Smooth muscle cell (in vitro differentiated cells): ENCODE measurements at regions not wholly inside any gene's neighbourhood (a gene's known extent, or its start where the extent isn't known, plus 50 kb on each side); places are given as distances from the start of the nearest gene placed in this dataset.

Experiments used
- DNase-seq: peaks from one replicate; lab custom pipeline; 2025; ENCODE audit not compliant: unreplicated experiment; lab: John Stamatoyannopoulos, UW
- H2AFZ ChIP-seq: fragments of 200-600 bp; sonication (generic); 2 replicates; pipeline ENCODE4 v1.6.0; 2016; ENCODE audit warnings: antibody characterized with exemption, low read depth, mild to moderate bottlenecking
- H3F3A ChIP-seq: fragments of 200-600 bp; sonication (generic); 2 replicates; pipeline ENCODE4 v1.6.0; 2017; ENCODE audit warnings: antibody characterized with exemption, low read depth
- H3K27ac ChIP-seq: fragments of 200-600 bp; sonication (generic); 2 replicates; pipeline ENCODE4 v1.5.1; 2016; ENCODE audit warnings: low read depth, mild to moderate bottlenecking
- H3K27me3 ChIP-seq: fragments of 200-600 bp; sonication (generic); 2 replicates; pipeline ENCODE4 v1.6.1; 2016; ENCODE audit warnings: low read depth, mild to moderate bottlenecking
- H3K36me3 ChIP-seq: fragments of 200-600 bp; sonication (generic); 2 replicates; pipeline ENCODE4 v1.5.1; 2016; ENCODE audit warnings: low read depth
- H3K4me1 ChIP-seq: fragments of 200-600 bp; sonication (generic); 2 replicates; pipeline ENCODE4 v1.5.1; 2016; ENCODE audit warnings: low read depth
- H3K4me2 ChIP-seq: fragments of 200-600 bp; sonication (generic); 2 replicates; pipeline ENCODE4 v1.6.0; 2016; ENCODE audit warnings: mild to moderate bottlenecking
- H3K4me3 ChIP-seq: fragments of 200-600 bp; sonication (generic); 2 replicates; pipeline ENCODE4 v1.5.1; 2016; ENCODE audit warnings: mild to moderate bottlenecking
- H3K79me2 ChIP-seq: fragments of 200-600 bp; sonication (generic); 2 replicates; pipeline ENCODE4 v1.6.0; 2016; ENCODE audit warnings: low read depth, mild to moderate bottlenecking
- H3K9ac ChIP-seq: fragments of 200-600 bp; sonication (generic); 2 replicates; pipeline ENCODE4 v1.6.0; 2016; ENCODE audit warnings: low read depth
- H3K9me3 ChIP-seq: fragments of 200-600 bp; sonication (generic); replicated peaks from 2 replicates; pipeline ENCODE4 v1.5.1; 2016; ENCODE audit warnings: low read depth
- H4K20me1 ChIP-seq: fragments of 200-600 bp; sonication (generic); 2 replicates; pipeline ENCODE4 v1.6.0; 2016; ENCODE audit warnings: low read depth
- WGBS: methylation state at CpG from one replicate; pipeline ENCODE4 v1.1.7; 2016; ENCODE audit warnings: low lambda C conversion rate; 5-methylcytosine and 5-hydroxymethylcytosine counted together
- TF ChIP-seq, protein P1 (sequence below): fragments of 200-600 bp; sonication (generic); IDR thresholded peaks from 2 replicates; pipeline ENCODE4 v1.5.1; 2017; ENCODE audit warnings: borderline replicate concordance, mild to moderate bottlenecking, antibody characterized with exemption; ENCODE audit not compliant: insufficient read depth, poor library complexity, severe bottlenecking

DNA sequence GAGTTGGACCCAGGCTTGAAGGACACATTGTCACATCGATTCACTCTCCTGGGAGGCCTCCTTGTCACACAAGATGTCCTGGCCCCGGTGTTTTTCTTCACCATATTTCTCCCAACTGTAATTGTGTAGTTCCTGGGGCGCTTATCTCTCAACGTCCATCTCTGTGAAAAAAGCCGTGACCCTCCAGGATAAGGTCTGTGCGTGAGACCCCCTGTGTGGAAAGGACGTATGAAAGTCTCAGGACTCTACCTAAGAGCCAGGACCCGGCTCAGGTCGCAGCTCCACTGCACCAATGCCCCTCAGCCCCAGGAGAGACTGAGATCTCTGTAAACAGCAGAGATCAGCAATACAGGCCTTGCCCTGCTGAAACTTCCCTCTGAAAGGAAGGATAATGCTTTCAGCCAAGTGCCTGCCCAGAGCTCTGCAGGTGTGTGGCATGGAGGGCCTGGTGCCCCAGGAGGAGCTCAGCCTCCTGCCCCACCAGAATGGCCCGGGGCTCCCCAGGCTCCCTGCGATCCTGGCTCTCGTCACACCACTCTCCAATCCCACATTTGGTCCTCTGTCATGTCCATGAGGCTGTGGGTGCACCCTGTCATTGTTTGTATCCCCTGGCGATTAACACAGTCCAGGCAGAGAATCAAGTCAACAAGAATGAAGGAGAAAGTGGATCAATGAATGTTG lies 119.2 kb upstream of the TMEM45B start:
- Histone ChIP-seq H3K36me3 (no peaks in the 10 kb centered on the region), H3K27ac (no peak overlapping the region), H3K9me3 (no peaks in the 10 kb centered on the region), H3K9ac (no peak overlapping the region), H3K27me3 (peaks cover 11% of the 10 kb centered on the region), H3K4me3 (no peak overlapping the region), H3F3A (no peaks in the 10 kb centered on the region), H3K4me2 (no peak overlapping the region), H3K79me2 (no peaks in the 10 kb centered on the region), H2AFZ (no peak overlapping the region), H3K4me1 (no peaks in the 10 kb centered on the region), H4K20me1 (no peaks in the 10 kb centered on the region)
- no peak for DNase-seq
- WGBS, result 68% methylated on average over 13 of the region's 13 CpGs
- TF ChIP-seq, protein P1, sequence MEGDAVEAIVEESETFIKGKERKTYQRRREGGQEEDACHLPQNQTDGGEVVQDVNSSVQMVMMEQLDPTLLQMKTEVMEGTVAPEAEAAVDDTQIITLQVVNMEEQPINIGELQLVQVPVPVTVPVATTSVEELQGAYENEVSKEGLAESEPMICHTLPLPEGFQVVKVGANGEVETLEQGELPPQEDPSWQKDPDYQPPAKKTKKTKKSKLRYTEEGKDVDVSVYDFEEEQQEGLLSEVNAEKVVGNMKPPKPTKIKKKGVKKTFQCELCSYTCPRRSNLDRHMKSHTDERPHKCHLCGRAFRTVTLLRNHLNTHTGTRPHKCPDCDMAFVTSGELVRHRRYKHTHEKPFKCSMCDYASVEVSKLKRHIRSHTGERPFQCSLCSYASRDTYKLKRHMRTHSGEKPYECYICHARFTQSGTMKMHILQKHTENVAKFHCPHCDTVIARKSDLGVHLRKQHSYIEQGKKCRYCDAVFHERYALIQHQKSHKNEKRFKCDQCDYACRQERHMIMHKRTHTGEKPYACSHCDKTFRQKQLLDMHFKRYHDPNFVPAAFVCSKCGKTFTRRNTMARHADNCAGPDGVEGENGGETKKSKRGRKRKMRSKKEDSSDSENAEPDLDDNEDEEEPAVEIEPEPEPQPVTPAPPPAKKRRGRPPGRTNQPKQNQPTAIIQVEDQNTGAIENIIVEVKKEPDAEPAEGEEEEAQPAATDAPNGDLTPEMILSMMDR, result no peak

GRCh38 chr11:129698212-129698611 lies 117.4 kb upstream of the TMEM45B start:
- Histone ChIP-seq H3K79me2 (no peaks in the 10 kb centered on the region), H3K9ac (no peak overlapping the region), H3K4me2 (no peak overlapping the region), H3K9me3 (no peaks in the 10 kb centered on the region), H3F3A (no peaks in the 10 kb centered on the region), H2AFZ (no peak overlapping the region), H3K27me3 (peaks cover 11% of the 10 kb centered on the region), H3K4me3 (no peak overlapping the region), H3K36me3 (no peaks in the 10 kb centered on the region), H3K4me1 (no peaks in the 10 kb centered on the region), H3K27ac (no peak overlapping the region), H4K20me1 (no peaks in the 10 kb centered on the region)
- no peak for DNase-seq
- WGBS, result 91% methylated on average over 1 of the region's 1 CpG
- TF ChIP-seq, protein P1, result no peak

DNA sequence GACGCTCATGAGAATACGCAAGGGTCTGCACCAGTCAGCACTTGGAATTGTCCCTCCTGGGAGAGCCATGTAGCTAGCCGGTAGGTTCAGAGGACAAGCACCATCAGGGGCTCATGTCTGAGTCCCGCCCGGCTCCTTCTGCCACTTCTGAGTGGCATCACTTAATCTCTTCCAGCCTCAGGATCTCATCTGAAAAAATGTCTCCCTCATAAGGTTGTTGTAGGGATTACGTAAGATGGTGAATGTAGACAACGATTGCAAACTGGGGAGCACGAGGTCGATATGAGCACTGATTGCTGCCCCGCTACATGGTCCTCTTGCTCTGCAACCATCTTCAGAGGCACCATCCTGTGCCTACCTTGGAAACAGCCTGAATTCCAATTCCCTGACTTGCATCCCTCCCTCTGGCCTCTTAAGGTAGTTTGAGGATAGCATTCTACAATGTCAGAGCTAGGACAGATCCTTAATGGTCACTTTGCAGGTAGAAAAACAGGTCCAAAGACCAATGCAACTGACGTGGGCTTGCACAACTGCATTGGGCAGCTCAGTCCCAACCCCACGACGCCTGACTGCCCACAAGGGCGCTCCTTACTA lies 115.8 kb upstream of the TMEM45B start:
- Histone ChIP-seq H3K36me3 (no peaks in the 10 kb centered on the region), H3K4me1 (no peaks in the 10 kb centered on the region), H3K4me2 (no peak overlapping the region), H3K27me3 (peaks cover 11% of the 10 kb centered on the region), H3F3A (no peaks in the 10 kb centered on the region), H2AFZ (no peak overlapping the region), H3K4me3 (no peak overlapping the region), H3K9me3 (no peaks in the 10 kb centered on the region), H3K9ac (no peak overlapping the region), H3K27ac (no peak overlapping the region), H4K20me1 (no peaks in the 10 kb centered on the region), H3K79me2 (no peaks in the 10 kb centered on the region)
- no peak for DNase-seq
- WGBS, result 85% methylated on average over 14 of the region's 14 CpGs
- TF ChIP-seq, protein P1, result no peak

GRCh38 chr11:129700701-129701100 lies 114.9 kb upstream of the TMEM45B start:
- Histone ChIP-seq H3K4me3 (no peak overlapping the region), H3K79me2 (no peaks in the 10 kb centered on the region), H3K9me3 (no peaks in the 10 kb centered on the region), H3K4me2 (no peak overlapping the region), H2AFZ (no peak overlapping the region), H4K20me1 (no peaks in the 10 kb centered on the region), H3K4me1 (no peaks in the 10 kb centered on the region), H3K27ac (no peak overlapping the region), H3F3A (no peaks in the 10 kb centered on the region), H3K9ac (no peak overlapping the region), H3K36me3 (no peaks in the 10 kb centered on the region), H3K27me3 (peaks cover 11% of the 10 kb centered on the region)
- 97% methylated on average over 3 of the region's 3 CpGs for WGBS
- no peak for DNase-seq
- TF ChIP-seq, protein P1, result no peak
